ENCODE measurements at regions not wholly inside any gene's neighbourhood (a gene's known extent, or its start where the extent isn't known, plus 50 kb on each side); places are given as distances from the start of the nearest gene placed in this dataset.
"Not testable (repeated sequence)": the region's sequence is repeated elsewhere in the genome, so short reads cannot be mapped to it uniquely, and the experiment has no call there.

- no peak for DNase-seq
These were observed 56.0 kb upstream of the MID1 start for GRCh38 chrX:10676235-10676957.

- DNase-seq = no peak
These were observed 57.1 kb upstream of the MID1 start for GRCh38 chrX:10677490-10677889.

- no peak for DNase-seq
These were observed 59.0 kb upstream of the MID1 start for GRCh38 chrX:10679387-10679786.

- DNase-seq = no peak
These were observed 60.8 kb upstream of the MID1 start for GRCh38 chrX:10681167-10681566.

GRCh38 chrX:10683631-10684030 lies 63.2 kb upstream of the MID1 start:
- not testable (repeated sequence) for DNase-seq

GRCh38 chrX:10685923-10686595 lies 65.7 kb upstream of the MID1 start:
- DNase-seq = no peak

- DNase-seq = not testable (repeated sequence)
These were observed 71.4 kb upstream of the MID1 start for GRCh38 chrX:10691751-10692150.

- no peak for DNase-seq
These were observed 77.4 kb upstream of the MID1 start for GRCh38 chrX:10697616-10698317.

GRCh38 chrX:10698318-10698640 lies 77.9 kb upstream of the MID1 start:
- no peak for DNase-seq

GRCh38 chrX:10702031-10702430 lies 81.6 kb upstream of the MID1 start:
- DNase-seq = no peak

GRCh38 chrX:10706342-10706741 lies 86.0 kb upstream of the MID1 start:
- not testable (repeated sequence) for DNase-seq

GRCh38 chrX:10707773-10708172 lies 87.4 kb upstream of the MID1 start:
- no peak for DNase-seq

- no peak for DNase-seq
These were observed 88.9 kb upstream of the MID1 start for GRCh38 chrX:10709276-10709675.

GRCh38 chrX:10714531-10714930 lies 94.1 kb upstream of the MID1 start:
- DNase-seq = no peak

- DNase-seq = peak; percentile 2 to 68
These were observed 102.5 kb upstream of the MID1 start for GRCh38 chrX:10722851-10723250.

GRCh38 chrX:10725071-10725470 lies 104.7 kb upstream of the MID1 start:
- DNase-seq = peak in 1 of 2 donors; percentile 5

- no peak for DNase-seq
These were observed 106.3 kb upstream of the MID1 start for GRCh38 chrX:10726647-10727046.

- DNase-seq = no peak
These were observed 108.5 kb upstream of the MID1 start for GRCh38 chrX:10728806-10729389.

- no peak for DNase-seq
These were observed 119.0 kb upstream of the MID1 start for GRCh38 chrX:10739426-10739825.

GRCh38 chrX:10741003-10741402 lies 120.6 kb upstream of the MID1 start:
- DNase-seq = no peak

- DNase-seq = no peak
These were observed 121.2 kb upstream of the MID1 start for GRCh38 chrX:10741550-10741949.

GRCh38 chrX:10743476-10743875 lies 123.1 kb upstream of the MID1 start:
- no peak for DNase-seq

- DNase-seq = no peak
These were observed 123.6 kb upstream of the MID1 start for GRCh38 chrX:10744007-10744406.

GRCh38 chrX:10747975-10748374 lies 127.6 kb upstream of the MID1 start:
- no peak for DNase-seq
